Bronchial epithelial cell (primary cell): ENCODE measurements at regions not wholly inside any gene's neighbourhood (a gene's known extent, or its start where the extent isn't known, plus 50 kb on each side); places are given as distances from the start of the nearest gene placed in this dataset.
A peak's percentile ranks its signal among the peaks of the same experiment; 100 is the strongest.

ENCODE experiments used
- DNase-seq: peaks from one replicate; pipeline ENCODE4 v3.0.0-alpha.2; 2010; ENCODE audit warnings: low read depth
- FAIRE-seq: peaks from 2 replicates; lab custom pipeline; 2011; peaks lifted over from hg19 to GRCh38; lab: Jason Lieb, UNC
- H3K27me3 ChIP-seq: 2 replicates; pipeline ENCODE4 v1.5.1; 2011; ENCODE audit warnings: low read length; ENCODE audit not compliant: control insufficient read depth, insufficient read depth
- H3K36me3 ChIP-seq: 2 replicates; pipeline ENCODE4 v1.5.1; 2011; ENCODE audit warnings: low read length; ENCODE audit not compliant: control insufficient read depth, insufficient read depth
- H3K4me3 ChIP-seq: 2 replicates; pipeline ENCODE4 v1.5.1; 2011; ENCODE audit warnings: mild to moderate bottlenecking, low read depth, low read length, control low read depth
- TF ChIP-seq, protein P1 (sequence below): IDR thresholded peaks from 2 replicates; pipeline ENCODE4 v1.5.1; 2011; ENCODE audit warnings: mild to moderate bottlenecking, moderate library complexity, low read length, control low read depth, inconsistent platforms; ENCODE audit not compliant: insufficient read depth, severe bottlenecking

DNA sequence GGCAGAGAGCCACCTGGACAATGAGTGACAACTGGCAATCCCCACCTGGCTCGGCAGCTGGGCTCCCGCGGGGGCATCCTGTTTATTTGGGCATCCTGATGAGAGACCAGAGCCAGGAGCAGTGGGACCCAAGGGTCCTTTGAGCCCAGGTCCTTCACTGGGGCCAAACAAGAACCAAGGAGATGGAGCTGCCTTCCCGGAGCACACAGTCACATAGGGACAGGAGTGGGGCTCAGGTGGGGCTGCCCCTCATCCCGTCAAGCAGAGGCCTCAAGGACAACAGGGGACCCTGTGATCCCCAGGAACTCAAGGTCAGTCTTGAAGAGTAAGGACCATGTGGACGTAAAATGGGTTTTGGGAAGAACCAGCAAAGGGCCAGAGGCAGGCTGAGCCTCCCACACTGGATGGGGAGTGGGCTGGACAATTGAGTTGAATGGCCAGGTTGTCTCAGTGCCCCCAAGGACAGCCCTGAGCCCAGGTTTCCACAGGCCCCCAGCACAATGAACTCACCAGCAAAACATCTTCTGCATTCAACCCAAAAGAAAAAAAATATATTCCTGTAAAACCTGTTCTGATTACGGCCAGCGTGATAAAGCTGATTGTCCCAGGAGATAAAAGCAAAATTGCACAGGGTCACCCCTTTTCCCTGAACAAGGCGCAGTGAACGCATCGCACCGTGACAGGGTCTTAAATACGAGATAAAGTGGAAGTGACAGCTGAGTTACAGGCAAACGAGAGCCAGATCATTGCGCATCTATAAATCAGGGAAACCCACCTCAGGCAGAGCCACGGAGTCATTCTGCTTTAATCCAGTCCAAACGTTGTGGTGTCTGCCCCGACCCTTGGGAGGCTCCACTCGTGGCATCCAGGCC is 86.2 kb downstream of the ANKRD60 start:
- H3K4me3 ChIP-seq = no peak overlapping the region
- TF ChIP-seq, protein P1, sequence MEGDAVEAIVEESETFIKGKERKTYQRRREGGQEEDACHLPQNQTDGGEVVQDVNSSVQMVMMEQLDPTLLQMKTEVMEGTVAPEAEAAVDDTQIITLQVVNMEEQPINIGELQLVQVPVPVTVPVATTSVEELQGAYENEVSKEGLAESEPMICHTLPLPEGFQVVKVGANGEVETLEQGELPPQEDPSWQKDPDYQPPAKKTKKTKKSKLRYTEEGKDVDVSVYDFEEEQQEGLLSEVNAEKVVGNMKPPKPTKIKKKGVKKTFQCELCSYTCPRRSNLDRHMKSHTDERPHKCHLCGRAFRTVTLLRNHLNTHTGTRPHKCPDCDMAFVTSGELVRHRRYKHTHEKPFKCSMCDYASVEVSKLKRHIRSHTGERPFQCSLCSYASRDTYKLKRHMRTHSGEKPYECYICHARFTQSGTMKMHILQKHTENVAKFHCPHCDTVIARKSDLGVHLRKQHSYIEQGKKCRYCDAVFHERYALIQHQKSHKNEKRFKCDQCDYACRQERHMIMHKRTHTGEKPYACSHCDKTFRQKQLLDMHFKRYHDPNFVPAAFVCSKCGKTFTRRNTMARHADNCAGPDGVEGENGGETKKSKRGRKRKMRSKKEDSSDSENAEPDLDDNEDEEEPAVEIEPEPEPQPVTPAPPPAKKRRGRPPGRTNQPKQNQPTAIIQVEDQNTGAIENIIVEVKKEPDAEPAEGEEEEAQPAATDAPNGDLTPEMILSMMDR = no peak
- peaks cover 55% of the 10 kb centered on the region for H3K27me3 ChIP-seq
- no peaks in the 10 kb centered on the region for H3K36me3 ChIP-seq
- no peak for FAIRE-seq
- no peak for DNase-seq

DNA sequence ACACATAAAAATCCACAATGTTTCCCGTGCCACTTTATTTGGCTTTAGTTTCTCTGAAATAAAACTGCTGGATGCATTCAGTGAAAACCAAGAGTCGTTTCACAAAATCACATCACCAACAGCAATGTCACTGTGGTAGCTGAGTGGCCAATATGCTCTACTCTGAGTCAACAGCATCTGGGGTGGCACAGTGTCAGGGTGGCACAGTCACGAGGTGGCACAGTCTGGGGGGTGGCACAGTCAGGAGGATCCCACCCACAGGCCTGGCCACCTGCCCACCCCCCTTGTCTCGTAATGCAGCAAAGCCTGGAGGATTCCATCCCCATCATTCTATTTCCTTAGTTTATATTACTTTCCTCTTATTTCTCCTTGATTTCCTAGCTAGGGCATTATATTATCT is 87.0 kb downstream of the ANKRD60 start:
- no peak for FAIRE-seq
- Histone ChIP-seq H3K27me3 (peaks cover 55% of the 10 kb centered on the region), H3K36me3 (no peaks in the 10 kb centered on the region), H3K4me3 (no peak overlapping the region)
- no peak for DNase-seq
- TF ChIP-seq, protein P1 = no peak

DNA sequence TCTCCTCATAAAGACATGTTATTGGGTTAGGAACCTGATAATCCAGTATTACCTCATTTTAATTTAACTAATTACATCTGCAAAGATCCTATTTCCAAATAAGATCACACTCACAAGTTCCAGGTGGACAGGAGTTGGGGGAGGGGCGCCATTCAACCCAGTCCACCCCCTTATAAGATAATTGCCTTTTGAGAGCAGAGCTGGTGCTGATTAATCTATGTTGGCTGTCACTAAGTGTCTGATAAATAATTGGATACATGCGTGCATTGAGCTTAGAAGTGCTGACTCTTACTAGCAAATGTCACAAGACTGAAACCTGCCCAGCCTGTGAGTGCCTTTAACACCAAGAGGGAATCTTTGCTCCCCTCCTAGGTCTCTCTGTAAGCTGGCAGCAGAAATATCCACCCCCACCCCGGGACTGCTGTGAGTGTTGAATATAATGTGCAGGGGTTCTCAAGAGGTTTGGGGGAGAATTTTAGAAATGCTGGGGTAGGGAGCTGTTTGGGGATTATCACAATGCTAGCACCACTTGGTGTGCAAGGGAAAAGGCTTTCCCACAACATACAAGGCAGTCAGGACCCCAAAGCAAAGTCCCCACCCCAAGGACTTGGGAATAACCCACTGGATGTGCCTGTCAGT is 87.5 kb downstream of the ANKRD60 start:
- FAIRE-seq (no peak), DNase-seq (no peak)
- TF ChIP-seq, protein P1 = no peak
- peaks cover 53% of the 10 kb centered on the region for H3K27me3 ChIP-seq
- H3K36me3 ChIP-seq = no peaks in the 10 kb centered on the region
- no peak overlapping the region for H3K4me3 ChIP-seq

DNA sequence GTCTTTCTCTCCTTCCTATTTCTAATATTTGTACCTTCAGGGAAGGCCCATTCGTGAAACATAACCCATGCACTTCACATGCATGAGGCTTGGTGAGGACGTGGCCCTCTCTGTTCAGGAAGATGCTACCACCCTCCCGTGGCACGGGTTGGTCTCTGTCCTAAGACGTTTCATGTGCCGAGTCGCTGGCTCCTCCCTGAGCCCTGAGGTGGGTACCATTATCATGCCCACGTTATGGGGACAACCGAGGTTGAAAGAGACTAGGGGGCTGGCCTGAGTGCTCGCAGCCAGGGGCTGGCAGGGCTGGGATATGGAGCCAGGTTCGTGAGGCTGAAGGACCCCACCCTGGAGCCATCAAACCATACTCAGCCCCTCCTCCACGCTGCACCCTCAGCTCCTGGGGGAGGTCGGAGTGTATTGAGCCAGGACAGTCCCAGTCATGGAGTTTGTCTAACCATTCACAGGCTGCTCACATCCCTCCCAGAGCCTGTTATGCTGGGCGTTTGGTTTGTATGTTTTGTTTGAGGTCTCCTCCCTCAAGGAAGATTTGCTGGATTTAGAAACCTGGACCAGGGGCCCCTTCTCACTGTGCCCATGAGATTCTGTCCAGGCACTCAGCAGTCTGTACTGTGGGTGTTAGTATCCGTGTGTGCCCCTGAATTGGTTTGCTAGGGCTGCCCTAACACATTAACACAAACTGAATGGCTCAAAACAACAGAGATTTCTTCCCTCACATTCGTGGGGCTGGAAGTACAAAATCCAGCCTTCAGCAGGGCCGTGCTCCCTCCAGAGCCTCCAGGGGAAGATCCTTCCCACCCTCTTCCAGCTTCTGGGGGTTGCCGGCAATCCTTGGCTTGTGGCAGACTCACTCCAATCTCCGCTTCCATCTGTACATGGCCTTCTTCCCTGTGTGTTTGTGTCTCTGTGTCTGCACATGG is 88.3 kb downstream of the ANKRD60 start:
- Histone ChIP-seq H3K27me3 (peaks cover 51% of the 10 kb centered on the region), H3K4me3 (no peak overlapping the region), H3K36me3 (no peaks in the 10 kb centered on the region)
- no peak for DNase-seq
- TF ChIP-seq, protein P1 = no peak
- FAIRE-seq = peak; percentile 36

DNA sequence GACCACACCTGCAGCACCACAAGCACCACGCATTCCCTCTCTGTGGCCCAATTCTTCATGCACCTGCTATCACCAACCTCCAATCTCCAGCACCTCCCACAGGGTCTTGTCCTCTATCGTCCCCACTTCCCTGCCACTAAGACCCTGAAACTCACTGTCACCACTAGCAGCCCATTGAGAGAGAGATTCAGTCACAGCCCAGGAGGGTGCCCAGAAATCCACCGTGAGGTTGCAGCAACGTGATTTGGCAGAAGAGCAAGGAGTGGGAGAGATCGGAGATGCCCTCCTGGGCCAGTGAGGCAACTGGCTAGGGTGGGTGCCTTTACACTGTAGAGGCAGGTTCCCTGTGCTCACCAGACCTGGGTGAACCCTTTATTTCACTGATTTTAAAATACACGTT is 90.1 kb downstream of the ANKRD60 start:
- FAIRE-seq (no peak), DNase-seq (no peak)
- TF ChIP-seq, protein P1 = no peak
- no peaks in the 10 kb centered on the region for H3K36me3 ChIP-seq
- H3K27me3 ChIP-seq = peaks cover 54% of the 10 kb centered on the region
- H3K4me3 ChIP-seq = no peak overlapping the region
